ENCODE measurements at regions not wholly inside any gene's neighbourhood (a gene's known extent, or its start where the extent isn't known, plus 50 kb on each side); places are given as distances from the start of the nearest gene placed in this dataset.
"Not testable (repeated sequence)": the region's sequence is repeated elsewhere in the genome, so short reads cannot be mapped to it uniquely, and the experiment has no call there.

DNA sequence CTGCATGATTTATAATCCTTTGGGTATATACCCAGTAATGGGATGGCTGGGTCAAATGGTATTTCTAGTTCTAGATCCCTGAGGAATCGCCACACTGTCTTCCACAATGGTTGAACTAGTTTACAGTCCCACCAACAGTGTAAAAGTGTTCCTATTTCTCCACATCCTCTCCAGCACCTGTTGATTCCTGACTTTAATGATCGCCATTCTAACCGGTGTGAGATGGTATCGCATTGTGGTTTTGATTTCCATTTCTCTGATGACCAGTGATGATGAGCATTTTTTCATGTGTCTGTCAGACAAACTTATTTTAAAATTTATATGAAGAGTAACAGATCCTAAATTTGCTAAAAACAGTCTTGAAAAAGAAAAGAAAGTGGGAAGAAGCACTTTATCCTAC lies 197.7 kb downstream of the FGFR2 start:
- DNase-seq, result not testable (repeated sequence)

DNA sequence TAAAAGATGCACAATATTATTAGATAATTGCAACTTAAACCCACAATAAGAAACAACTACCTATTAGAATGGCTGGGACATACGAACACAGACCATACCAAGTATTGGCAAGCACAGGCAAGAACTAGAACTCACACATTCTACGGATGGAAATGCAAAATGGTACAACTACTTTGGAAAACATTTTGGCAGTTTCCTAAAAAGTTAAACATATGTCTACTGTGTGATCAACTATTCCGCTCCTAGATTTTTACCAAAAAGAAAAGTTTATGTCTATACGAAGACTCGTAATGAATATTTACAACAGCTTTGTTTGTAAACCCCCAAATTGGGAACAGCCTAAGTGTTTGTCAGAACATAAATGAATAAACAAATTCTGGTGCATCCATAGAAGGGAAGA lies 194.7 kb downstream of the FGFR2 start:
- DNase-seq, result no peak

DNA sequence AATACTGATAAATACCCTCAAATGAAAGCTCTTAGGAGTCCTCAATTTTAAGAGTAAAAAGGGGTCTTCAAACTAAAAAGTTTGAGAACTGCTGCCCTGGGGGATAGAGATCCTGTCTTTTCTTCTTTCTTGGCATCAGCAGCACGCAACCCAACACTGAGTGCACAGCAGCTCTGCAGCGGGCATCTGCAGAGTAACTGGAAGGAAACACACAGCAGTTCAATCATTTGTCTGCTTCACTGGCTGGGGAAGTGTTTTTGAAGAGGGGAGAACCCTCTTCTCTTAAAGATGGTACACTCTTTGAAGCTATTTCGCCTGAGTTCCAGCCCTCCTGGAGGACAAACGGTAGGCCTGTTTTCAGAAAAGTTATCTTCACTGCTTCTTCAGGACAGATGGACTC lies 193.6 kb downstream of the FGFR2 start:
- no peak for DNase-seq

DNA sequence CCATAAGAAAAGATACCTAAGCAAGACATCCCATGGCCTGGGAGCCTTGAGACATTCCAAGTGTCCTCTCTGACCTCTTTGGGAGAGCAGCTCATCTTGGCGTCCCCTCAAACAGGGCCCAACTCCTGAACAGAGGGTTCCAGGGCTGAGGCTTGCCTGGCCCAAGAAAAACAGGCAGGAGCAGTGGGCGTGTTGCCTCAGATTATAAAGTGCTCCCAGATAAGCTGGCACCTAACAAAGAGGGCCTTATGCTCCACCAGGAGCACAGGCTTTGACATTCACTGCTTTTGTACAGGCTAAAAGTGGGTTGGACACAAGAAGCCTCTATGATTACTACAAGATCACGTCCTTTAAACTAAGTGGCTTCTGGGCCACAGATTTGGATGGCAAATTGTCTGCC lies 193.1 kb downstream of the FGFR2 start:
- no peak for DNase-seq

DNA sequence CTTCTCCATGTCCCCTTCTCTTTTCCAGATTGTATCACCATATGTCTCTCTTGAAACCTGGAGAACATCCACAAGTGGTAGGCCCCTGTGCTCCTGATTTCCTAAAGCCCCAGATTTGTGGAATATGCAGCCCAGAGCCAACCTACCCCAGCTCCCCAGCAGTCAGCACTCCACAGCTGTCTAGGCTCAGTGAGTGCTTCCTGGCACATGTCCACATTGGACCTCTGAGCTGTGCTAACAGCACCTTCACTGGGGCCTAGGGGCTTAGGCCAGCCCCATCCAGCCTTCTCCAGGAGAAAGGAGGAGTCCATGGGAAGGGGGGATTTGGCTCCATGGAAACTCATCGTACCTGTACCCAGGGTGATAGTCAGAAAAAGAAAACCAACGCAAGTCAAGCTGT lies 192.7 kb downstream of the FGFR2 start:
- no peak for DNase-seq

DNA sequence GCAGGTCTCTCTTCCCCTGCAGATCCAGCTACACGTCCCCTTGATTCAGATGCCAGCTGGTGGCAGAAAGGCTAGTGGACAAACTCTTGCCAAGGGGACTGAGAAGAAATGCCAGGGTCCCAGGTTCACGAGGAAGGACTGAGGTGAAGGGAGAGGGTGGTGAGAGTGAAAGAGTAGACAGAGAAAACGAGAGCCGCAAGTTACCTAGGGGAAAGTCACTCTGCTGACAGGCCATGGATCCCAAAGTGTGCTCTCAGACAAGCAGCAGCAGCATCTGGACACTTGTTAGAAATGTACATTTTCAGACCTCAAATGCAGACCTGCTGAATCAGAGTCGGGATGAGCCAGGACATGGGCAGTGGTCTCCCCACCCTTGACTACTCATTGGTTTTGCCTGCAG lies 192.3 kb downstream of the FGFR2 start:
- DNase-seq, result no peak

DNA sequence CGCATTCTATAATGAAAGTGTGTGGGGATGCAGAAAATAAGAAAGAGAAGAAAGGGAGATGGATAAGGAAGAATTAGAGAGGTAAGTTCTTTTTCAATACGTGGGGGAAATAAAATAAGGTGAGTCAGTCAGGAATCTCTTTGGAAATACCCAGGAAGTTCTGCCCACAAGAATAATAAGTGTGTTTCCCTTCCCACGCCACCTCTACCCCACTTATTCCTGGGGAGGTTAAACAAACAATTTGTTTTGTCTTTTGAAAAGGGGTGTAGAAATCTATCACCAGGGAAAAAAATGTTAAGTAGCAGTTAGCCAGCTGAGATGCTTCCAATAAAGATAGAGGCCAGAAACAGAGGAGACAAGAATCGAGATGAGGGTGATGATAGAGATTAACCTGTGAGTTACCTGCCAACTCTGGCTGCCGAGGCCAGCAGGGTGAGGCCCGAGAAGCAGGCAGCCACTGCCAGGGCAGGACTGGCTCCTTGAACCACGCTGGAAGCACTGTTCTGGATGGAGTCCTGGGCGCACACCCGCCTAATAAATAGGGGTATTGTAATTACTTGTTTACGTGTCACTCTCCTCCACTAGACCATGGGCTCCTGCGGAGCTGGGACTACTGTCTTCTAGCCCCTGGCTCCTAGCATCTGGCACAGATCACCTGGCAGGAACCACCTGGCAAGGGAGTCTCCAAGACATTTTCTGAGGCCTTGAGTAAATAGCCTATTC lies 191.3 kb downstream of the FGFR2 start:
- no peak for DNase-seq

DNA sequence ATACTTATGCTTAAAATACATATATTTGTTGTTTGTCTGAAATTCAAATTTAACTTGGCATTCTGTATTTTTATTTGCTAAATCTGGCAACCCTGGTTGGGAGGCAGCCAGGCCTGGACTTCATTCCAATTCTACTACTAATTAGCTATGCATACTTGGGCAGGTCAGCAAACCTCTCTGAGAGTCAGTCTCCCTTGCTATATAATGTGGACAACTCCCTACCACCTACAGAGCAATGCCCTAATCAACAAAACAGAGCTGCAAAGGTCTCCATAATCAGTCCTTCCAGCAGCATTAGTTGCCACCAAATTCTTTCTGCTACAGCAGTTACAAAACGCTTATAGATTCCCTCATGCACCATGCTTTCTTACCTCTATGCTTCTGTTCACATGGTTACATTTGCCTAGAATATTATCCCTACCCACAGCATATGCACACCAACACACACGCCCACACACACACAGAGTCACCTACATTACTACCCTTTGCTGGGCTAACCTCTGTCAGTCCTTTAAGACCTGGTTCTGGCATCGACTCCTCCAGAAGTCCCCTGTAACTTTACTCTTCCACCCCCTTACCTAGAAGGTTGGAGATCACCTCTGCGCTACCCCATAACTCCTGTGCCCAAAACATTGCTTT lies 188.7 kb downstream of the FGFR2 start:
- no peak for DNase-seq

DNA sequence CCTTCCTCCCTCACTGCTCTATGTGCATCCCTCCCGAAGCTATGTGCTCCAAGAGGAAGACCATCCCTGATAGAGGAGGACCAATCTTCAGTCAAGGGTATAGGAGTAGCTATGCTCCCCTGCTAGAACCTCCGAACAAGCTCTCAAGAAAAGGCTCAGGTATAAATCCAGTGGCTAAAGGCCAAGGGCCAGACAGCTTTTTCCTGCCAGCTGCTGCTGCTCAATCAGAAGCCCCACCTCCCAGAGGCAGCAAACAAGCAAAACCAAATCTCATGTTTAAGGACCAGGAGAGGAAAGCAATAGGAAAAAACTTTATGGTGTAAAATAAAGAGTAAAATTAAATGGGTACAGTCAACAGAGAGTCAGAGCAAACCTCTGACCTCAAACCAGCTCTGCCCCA lies 187.2 kb downstream of the FGFR2 start:
- no peak for DNase-seq

DNA sequence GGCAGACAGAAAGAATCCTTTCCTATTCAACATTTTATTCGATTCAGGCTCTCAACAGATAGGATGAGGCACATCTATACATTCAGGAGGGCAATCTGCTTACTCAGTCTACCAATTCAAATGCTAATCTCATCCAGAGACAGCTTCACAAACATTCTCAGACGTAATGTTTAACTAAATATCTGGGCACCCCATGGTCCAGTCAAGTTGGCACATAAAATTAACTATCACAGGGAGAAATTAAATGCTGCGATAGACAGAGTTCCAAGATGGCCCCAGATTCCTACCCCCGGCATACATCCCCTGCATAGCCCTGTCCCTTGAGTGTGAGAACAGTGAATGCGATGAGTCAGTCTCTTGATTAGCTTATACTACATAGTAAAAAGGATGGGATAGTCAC lies 184.3 kb downstream of the FGFR2 start:
- DNase-seq, result no peak

DNA sequence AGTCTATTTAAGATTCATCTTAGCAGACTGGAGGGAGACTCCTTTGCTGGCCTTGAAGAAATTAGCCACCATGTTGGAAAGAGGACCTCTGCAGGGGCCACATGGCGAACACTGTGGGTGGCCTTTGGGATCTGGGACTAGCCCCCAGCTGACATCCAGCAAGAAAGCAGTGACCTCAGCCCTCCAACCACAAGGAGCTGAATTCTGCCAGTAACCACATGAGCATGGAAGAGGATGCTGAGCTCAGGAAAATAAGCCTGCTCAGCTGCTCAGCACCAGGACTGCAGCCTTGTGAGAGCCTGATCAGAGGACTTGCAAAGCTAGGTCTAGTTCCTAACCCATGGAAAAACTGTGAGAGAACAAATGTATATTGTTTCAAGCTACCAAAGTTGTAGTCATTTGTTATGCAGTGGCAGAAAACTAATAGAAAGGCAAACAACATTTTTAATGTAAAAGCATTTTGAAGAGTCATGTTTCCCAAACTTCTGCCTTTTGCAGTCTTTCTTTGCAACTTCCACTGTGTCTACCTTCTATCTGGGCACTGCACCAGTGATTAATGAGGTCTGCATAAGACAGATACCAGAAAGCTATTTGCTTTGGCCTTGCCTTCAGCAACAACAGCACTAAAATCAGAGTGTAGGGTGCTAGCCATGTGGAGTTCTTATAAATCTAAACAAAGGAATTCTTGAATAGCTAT lies 183.7 kb downstream of the FGFR2 start:
- DNase-seq, result no peak

DNA sequence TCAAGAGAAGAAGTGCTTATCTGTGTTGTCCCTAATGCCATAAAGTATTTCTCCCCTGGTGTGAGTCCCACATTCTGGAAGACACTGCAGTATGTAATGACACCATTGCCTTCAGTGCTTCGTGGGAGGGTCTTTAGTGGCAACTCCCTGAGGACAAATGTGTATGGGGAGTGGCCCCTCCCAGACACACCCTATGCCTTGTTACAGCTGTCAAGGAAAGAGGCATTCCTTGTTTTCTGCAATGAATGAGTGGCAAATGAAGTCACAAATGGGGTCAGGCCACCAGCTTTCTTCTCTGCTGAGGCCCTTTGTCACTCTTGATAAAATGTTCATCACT lies 183.2 kb downstream of the FGFR2 start:
- no peak for DNase-seq

DNA sequence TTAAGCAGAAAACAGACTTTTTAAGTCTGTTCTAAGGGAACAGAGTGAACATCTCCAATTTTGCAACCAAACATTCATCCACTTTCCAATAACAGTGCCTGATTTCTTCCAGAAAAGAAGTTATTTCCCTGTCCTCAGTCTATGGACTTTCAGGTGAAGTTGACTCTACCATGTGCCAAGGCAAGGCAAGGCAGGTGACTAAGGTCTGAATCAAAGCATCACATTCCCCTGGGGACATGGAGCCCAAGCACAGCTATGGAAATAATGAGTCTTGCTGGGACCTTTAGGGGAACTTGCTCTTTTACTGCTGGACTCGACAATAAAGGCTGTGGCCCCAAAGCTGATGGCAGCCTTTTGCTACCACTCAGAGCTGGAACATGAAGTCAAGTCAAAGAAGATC lies 182.2 kb downstream of the FGFR2 start:
- no peak for DNase-seq

DNA sequence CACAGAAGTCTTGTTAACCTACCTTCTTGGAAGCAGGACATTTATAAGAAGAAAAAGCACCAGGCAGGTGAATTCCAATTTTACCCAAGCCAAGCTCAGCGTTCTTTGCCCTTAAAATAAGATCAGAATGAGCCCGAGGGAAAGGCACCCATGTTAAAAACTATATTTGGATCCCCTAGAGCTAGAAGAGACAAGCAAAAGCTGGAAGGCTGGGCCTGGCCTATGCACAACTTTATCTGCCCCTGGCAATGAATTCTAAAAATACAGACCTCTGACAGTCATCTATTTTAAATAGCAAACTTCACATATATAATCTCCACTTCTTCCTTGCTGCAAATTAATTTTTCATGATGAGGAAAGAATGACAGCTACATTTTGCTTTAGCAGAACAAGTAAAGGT lies 180.9 kb downstream of the FGFR2 start:
- DNase-seq, result no peak

DNA sequence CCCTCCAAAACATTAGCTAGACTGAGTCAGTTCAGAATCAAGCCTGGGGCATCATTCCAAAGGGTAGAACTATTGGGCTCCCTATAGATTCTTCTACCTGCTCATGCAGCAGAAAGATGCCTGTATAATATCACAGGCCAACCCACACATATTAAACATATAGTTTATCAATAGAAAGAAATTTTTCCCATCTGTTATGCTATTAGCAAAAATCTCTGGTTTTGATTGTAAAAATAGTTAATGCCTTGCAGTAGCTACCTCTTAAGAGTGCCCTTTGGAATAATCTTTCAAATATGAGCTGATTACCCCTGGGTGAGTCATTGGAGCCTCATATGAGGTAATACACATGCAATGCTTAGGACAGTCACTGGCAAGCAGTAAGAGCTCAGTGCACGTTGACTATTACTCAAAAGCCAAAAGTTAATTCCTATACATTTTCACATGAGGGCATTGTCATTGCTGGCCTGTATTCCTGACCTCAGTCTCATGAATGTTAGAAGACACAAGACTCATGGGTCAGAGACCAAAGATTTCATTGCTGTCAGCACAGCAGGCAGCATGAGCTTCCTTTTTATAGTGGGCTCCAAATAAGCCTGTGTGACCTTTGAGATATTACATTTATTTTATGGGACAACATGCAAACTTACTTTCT lies 180.0 kb downstream of the FGFR2 start:
- no peak for DNase-seq

DNA sequence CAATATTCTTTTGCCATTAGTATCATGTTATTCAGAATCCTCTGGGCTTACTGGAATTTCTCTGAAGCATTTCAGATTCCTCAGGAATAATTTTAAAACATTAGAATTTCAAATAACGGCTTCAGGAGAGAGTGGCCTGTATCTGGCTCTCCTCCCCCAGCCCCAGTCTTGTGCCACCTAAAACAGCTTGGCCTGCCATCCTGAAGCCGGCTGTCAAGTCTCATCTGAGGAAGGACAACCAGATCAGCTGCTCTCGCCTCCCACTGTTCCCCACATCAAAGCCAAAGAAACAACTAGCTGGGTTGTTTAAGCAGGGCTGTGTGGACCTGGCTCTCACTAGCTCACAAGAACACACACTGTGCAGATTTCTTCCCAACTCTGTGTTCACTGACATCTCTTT lies 178.2 kb downstream of the FGFR2 start:
- DNase-seq, result no peak

DNA sequence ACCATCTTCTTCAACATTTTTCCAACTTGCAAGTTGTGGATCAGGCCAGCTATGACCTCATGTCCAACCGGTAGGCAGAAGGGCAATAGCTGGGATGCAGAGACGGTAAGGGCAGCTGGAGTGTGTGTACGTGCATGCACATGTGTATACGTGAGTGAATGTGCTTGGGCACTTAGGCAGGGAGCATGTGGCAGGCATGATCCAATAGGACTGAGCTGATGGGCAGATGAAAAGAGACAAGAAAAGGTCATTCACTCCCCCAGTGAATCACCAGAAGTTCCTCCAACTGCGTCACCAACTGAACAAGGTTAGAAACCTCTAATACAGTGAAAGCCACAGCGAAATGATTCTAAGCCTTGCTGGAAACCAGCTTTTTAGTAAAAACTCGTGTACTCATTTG lies 176.1 kb downstream of the FGFR2 start:
- DNase-seq, result no peak

DNA sequence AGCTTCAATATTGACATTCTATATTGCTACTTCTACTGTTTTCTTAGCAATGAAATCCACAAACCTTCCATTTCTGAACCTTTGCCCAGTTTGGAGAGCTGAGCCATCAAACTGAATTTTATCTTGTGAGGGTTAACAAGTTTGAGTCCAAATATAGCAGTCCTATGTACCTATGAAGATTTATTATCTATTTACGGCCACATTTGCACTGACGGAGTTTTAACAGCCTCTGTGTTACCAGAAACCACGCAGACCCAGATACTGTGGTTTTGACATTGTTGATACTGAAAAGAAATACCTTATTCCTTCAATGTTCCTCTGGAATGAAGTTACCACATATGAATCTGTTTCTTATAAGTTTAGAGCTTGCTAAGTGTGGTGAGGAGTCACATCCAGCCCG lies 172.6 kb downstream of the FGFR2 start:
- no peak for DNase-seq

DNA sequence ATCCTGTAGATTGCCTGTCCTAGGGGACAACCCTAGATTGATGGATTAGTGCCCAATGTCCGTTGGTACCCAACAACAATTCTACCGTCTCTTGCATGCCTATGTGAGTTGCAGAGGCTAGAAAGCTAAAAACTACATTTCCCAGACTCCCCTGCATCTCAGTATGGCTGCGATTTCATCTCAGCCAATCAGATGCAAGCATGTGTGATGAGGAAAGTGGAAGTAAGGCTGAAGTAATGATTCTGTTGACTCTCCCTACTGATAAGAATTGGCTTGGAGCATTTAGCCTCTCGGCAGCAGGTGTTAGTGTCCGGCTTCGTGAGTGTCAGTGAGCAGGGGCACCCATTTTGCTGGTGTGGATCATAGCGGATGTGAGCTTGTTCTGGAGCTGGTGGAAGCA lies 171.9 kb downstream of the FGFR2 start:
- DNase-seq, result no peak

All from CD4-positive, alpha-beta T cell treated with Interleukin-6 for 4 hours (primary cell).